Tongue (tissue), 1 donor: ENCODE measurements at regions not wholly inside any gene's neighbourhood (a gene's known extent, or its start where the extent isn't known, plus 50 kb on each side); places are given as distances from the start of the nearest gene placed in this dataset.

ENCODE experiments used
- DNase-seq: peaks from one replicate; pipeline ENCODE4 v3.0.0-alpha.2; 2015

- no peak for DNase-seq
Measured at GRCh38 chr9:115209601-115210306, 91.8 kb upstream of the TNC start.

GRCh38 chr9:115210699-115211098 is 92.7 kb upstream of the TNC start:
- no peak for DNase-seq

GRCh38 chr9:115211413-115212124 is 93.6 kb upstream of the TNC start:
- peak; percentile 36 for DNase-seq

GRCh38 chr9:115212125-115212605 is 94.2 kb upstream of the TNC start:
- peak; percentile 56 for DNase-seq

GRCh38 chr9:115212832-115213231 is 94.9 kb upstream of the TNC start:
- peak; percentile 23 for DNase-seq

- peak; percentile 90 for DNase-seq
Measured at GRCh38 chr9:115213818-115214334, 95.9 kb upstream of the TNC start.

GRCh38 chr9:115216873-115217272 is 98.9 kb upstream of the TNC start:
- no peak for DNase-seq

- DNase-seq = peak; percentile 96
Measured at GRCh38 chr9:115220319-115221005, 102.5 kb upstream of the TNC start.

GRCh38 chr9:115223471-115223870 is 105.5 kb upstream of the TNC start:
- DNase-seq = no peak

GRCh38 chr9:115225459-115226116 is 107.6 kb upstream of the TNC start:
- no peak for DNase-seq

- DNase-seq = no peak
Measured at GRCh38 chr9:115226152-115226551, 108.2 kb upstream of the TNC start.

GRCh38 chr9:115229496-115229895 is 111.5 kb upstream of the TNC start:
- no peak for DNase-seq

GRCh38 chr9:115230924-115231515 is 113.1 kb upstream of the TNC start:
- no peak for DNase-seq

GRCh38 chr9:115232181-115232774 is 114.3 kb upstream of the TNC start:
- no peak for DNase-seq

GRCh38 chr9:115234094-115234493 is 116.1 kb upstream of the TNC start:
- no peak for DNase-seq

GRCh38 chr9:115235221-115235620 is 117.3 kb upstream of the TNC start:
- no peak for DNase-seq

- DNase-seq = no peak
Measured at GRCh38 chr9:115237385-115237998, 119.5 kb upstream of the TNC start.

- no peak for DNase-seq
Measured at GRCh38 chr9:115240676-115241075, 122.7 kb upstream of the TNC start.

GRCh38 chr9:115241641-115242040 is 123.7 kb upstream of the TNC start:
- DNase-seq = no peak

GRCh38 chr9:115249488-115249887 is 131.5 kb upstream of the TNC start:
- no peak for DNase-seq

GRCh38 chr9:115250621-115251032 is 132.7 kb upstream of the TNC start:
- peak; percentile 91 for DNase-seq
